ENCODE measurements at regions not wholly inside any gene's neighbourhood (a gene's known extent, or its start where the extent isn't known, plus 50 kb on each side); places are given as distances from the start of the nearest gene placed in this dataset.

GRCh38 chrX:38965888-38966287 lies 164.6 kb downstream of the MID1IP1 start:
- no peak for TF ChIP-seq CTCF (optimal IDR thresholded peaks at IDR 0.05 in 1 of 3, IDR thresholded peaks at IDR 0.05 in 1 of 3, conservative IDR thresholded peaks at IDR 0.05 in 1 of 3; ENCODE audit: extremely low read depth in 1 of 3, insufficient read depth in 2 of 3, low read length in 3 of 3)
- TF ChIP-seq EZH2 (IDR thresholded peaks at IDR 0.05; ENCODE audit: low read length), result no peak

All from keratinocyte (primary cell).